Fibroblast of skin of left quadriceps (primary cell): ENCODE measurements at regions not wholly inside any gene's neighbourhood (a gene's known extent, or its start where the extent isn't known, plus 50 kb on each side); places are given as distances from the start of the nearest gene placed in this dataset.
"Not testable (repeated sequence)": the region's sequence is repeated elsewhere in the genome, so short reads cannot be mapped to it uniquely, and the experiment has no call there.

Experiments
- DNase-seq, 2 experiments: peaks; one replicate each; pipeline ENCODE4 v3.0.0-alpha.2; 2013; ENCODE audit warnings: low read depth in 2 of 2

DNA sequence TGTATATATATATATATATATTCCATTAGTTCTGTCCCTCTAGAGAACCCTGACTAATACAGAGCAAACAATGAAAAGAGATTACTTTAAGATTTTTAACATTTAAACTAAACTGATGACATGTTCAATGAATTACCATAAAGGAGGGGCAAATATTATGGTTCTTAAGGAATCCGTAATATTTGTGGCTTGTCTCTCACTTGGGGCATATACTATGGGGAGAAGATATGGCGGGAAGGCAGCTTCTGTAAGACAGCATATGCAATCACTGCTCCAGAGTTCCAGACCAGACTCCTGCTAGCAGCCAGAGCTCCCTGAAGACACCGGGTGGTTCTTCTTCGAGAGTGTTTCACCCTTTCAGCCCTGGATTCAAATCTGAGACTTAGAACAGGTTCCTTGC lies 321.1 kb upstream of the NT5E start:
- DNase-seq, result no peak

DNA sequence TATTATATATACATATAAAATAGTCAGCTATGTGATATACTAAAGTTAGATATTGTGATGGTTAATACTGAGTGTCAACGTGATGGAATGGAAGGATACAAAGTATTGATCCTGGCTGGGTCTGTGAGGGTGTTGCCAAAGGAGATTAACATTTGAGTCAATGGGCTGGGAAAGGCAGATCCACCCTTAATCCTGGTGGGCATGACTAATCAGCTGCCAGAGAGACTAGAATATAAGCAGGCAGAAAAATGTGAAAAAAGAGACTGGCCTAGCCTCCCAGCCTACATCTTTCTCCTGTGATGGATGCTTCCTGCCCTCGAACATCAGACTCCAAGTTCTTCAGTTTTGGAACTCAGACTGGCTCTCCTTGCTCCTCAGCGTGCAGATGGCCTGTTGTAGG lies 321.6 kb upstream of the NT5E start:
- not testable (repeated sequence) for DNase-seq

DNA sequence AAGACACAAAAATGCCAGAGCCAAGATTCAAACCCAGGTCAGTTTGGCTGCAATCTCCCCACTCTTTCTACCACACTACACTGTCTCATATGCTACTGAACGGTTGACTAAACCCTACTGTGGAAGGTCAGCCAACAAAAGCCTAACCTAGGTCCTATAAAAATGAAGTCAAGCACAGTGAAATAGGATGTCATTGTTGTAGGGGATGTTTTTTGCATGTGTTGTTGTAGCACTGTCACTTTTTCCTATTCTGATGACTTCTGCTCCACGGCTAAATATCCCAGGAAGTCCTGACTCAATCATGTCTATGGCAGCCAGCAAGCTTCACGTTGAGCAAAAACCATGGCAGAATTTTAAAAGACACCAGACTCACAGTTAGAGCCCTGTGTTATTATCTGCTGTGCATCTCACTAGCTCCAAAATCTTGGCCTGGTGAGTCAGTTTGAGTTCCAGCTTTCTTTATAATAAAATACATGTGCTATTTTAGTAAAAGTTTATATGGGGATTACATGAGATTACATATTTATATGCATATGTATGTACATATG lies 322.1 kb upstream of the NT5E start:
- DNase-seq, result no peak

GRCh38 chr6:85127168-85127498 lies 322.8 kb upstream of the NT5E start:
- DNase-seq, result no peak

- DNase-seq, result peak; percentile 93
Observed at GRCh38 chr6:85126485-85127167, 323.3 kb upstream of the NT5E start.

- DNase-seq, result no peak
Observed at GRCh38 chr6:85125526-85125925, 324.4 kb upstream of the NT5E start.

DNA sequence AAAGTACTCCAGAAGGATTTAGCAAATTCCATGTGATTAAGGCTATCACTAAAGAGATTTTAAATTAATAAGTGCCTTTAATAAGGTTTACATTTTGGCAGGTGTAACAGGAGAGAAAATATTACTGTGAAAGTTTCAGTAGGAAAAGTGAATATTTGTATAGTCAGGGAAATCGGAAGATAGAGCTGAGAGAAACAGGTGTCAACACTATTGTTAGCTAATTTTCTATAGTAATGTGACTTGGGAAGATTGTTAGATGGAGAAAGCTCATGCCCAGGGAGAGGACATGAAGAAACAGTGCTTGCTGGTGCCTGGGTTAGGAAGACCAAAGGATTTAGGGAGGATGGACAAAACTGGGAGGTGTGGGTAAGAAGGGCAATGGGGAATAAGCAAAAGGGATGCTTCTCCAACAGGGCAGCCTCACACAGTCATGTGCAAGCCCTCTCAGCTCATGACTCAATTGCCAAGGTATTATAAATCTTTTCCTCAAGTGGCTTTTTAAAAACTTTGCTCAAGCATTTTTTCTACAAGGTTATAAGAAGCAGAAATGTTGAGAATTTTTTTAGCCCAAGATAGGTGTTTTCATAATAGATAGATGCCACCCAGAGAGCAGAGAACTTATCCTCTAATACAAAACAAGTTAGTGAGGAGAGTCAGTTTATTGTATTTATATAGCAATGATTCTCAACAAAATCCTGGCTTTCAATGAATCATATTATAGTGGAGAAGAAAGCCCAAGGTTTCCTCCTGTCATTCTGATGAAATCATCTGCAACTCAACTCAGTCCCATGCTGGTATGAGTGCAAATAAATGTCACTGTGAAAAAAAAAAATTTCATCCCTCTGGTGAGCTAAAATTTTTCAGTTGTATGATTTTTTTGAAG lies 325.2 kb upstream of the NT5E start:
- DNase-seq, result peak; percentile 79 to 80

GRCh38 chr6:85121158-85121557 lies 328.7 kb upstream of the NT5E start:
- DNase-seq, result no peak

- DNase-seq, result no peak
Observed at GRCh38 chr6:85118652-85119235, 331.1 kb upstream of the NT5E start.

GRCh38 chr6:85118233-85118632 lies 331.6 kb upstream of the NT5E start:
- no peak for DNase-seq

- DNase-seq, result no peak
Observed at GRCh38 chr6:85116475-85116874, 333.4 kb upstream of the NT5E start.

- DNase-seq, result no peak
Observed at GRCh38 chr6:85115876-85116275, 334.0 kb upstream of the NT5E start.

DNA sequence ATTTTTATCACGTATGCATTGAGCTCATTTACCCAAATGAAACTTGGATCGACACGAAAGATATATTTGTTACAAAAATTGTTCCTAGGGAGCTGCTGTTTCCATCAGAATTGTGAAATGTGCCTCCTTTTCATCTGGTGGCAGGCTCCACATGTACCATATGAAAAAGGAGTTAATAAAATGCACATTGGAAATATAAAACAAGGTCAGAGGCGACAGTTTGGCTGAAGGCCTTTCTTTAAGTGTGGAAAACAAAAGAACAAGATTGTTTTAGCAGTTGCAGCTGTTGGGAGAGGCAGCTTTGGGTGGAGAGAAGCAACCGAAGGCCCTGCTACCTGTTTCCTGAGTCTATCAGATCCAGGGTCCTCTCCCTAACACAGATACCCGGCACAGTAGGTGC lies 334.5 kb upstream of the NT5E start:
- DNase-seq, result no peak

- no peak for DNase-seq
Observed at GRCh38 chr6:85114581-85114935, 335.3 kb upstream of the NT5E start.

DNA sequence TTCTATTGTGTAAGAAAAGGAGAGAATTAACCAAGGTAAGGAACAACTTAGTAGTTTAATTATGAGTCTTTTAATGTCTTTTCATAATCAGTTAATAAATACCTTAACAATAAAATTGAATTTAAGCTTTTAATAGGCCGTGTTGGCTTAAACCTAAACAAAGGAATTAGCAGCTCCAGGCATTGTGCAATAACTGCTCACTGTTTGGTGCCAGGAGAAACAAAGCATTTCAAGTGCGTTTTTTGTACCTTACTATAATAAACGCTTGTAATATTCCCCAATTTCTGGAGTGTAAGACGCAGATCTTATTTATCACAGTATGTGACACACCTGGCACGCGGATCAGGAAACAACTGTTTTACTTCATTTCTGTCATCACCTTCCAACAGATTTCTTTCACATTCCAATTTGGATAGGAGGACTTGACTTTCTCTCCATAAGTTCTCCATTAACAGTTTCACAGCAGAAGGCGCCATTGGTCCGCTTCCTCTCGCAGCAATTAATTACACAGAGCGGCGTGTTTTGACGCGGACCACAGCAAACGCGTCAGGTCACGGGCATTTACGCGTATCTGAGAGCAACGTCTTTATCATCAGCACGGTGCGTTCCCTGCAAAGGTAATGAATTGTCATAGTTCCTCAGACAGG lies 335.8 kb upstream of the NT5E start:
- DNase-seq, result peak in 1 of 2 experiments; percentile 58

GRCh38 chr6:85112540-85112939 lies 337.3 kb upstream of the NT5E start:
- DNase-seq, result no peak

GRCh38 chr6:85111481-85112011 lies 338.3 kb upstream of the NT5E start:
- no peak for DNase-seq

GRCh38 chr6:85110943-85111342 lies 338.9 kb upstream of the NT5E start:
- no peak for DNase-seq

DNA sequence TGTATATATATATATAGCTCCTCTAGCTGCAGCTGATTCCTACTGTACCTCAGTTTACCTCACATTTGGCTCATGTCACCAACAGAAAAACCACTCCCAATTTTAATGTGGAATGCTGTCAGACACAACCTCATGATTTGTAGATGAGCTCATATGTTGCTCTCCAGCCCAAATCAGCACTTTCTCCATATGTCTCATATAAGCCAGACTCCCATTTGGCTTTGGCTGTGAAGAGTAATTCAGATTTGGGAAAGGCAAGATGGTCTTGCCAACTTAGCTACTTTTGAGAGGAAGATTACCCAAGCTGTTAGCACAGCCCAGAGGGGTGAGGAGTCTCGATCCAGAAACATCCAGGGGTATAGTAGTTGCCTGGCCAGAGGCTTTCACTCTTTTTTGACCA lies 342.2 kb upstream of the NT5E start:
- no peak for DNase-seq

GRCh38 chr6:85096976-85097375 lies 332.6 kb upstream of the TBX18 start:
- DNase-seq, result no peak

DNA sequence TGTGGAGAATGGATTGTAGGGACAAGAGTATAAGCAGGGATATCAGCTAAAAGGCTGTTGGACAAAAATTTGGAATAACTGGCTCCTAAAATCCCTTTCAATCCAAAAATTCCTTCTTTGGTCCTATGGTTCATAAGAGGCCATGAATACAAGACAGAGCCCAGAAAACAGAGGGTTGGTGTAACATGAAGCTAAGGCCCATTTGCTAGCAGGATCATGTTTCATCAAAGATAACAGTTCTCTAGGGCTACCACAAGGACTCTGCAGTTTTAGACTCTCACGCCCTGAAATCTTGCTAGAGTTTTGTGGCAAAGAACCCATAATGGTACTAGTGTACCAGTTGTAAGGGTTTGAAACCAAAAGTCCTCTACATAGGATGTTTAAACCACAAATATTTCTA lies 327.8 kb upstream of the TBX18 start:
- no peak for DNase-seq

- DNase-seq, result no peak
Observed at GRCh38 chr6:85089255-85089654, 324.9 kb upstream of the TBX18 start.
